SH-SY5Y (cell line): ENCODE measurements at regions not wholly inside any gene's neighbourhood (a gene's known extent, or its start where the extent isn't known, plus 50 kb on each side); places are given as distances from the start of the nearest gene placed in this dataset.

Experiments used
- GATA2 ChIP-seq: IDR thresholded peaks from 2 replicates; pipeline ENCODE4 v1.6.1; 2011; ENCODE audit warnings: mild to moderate bottlenecking, low read depth, low read length
- GATA3 ChIP-seq: IDR thresholded peaks from 2 replicates; pipeline ENCODE4 v1.6.1; 2011; ENCODE audit warnings: low read depth, mild to moderate bottlenecking, low read length, moderate library complexity

GRCh38 chr20:1810572-1810925, 84.7 kb upstream of the SIRPA start:
- no peak for TF ChIP-seq GATA3
- TF ChIP-seq GATA2 = no peak
